ENCODE measurements at regions not wholly inside any gene's neighbourhood (a gene's known extent, or its start where the extent isn't known, plus 50 kb on each side); places are given as distances from the start of the nearest gene placed in this dataset.

- TF ChIP-seq GATA2 (IDR thresholded peaks at IDR 0.05; ENCODE audit: low read depth, low read length) (no peak), GATA3 (IDR thresholded peaks at IDR 0.05; ENCODE audit: low read depth, low read length) (no peak)
Measured at GRCh38 chr9:8262625-8263622, 463.3 kb upstream of the DMAC1 start.

- TF ChIP-seq GATA2 (IDR thresholded peaks at IDR 0.05; ENCODE audit: low read depth, low read length) (no peak), GATA3 (IDR thresholded peaks at IDR 0.05; ENCODE audit: low read depth, low read length) (no peak)
Measured at GRCh38 chr9:8261737-8262136, 462.2 kb upstream of the DMAC1 start.

- no peak for TF ChIP-seq GATA2 (IDR thresholded peaks at IDR 0.05; ENCODE audit: low read depth, low read length)
- TF ChIP-seq GATA3 (IDR thresholded peaks at IDR 0.05; ENCODE audit: low read depth, low read length), result no peak
Measured at GRCh38 chr9:8259028-8259427, 459.4 kb upstream of the DMAC1 start.

- TF ChIP-seq GATA3 (IDR thresholded peaks at IDR 0.05; ENCODE audit: low read depth, low read length), result no peak
- no peak for TF ChIP-seq GATA2 (IDR thresholded peaks at IDR 0.05; ENCODE audit: low read depth, low read length)
Measured at GRCh38 chr9:8256880-8257279, 457.3 kb upstream of the DMAC1 start.

- TF ChIP-seq GATA2 (IDR thresholded peaks at IDR 0.05; ENCODE audit: low read depth, low read length) (no peak), GATA3 (IDR thresholded peaks at IDR 0.05; ENCODE audit: low read depth, low read length) (no peak)
Measured at GRCh38 chr9:8255850-8256249, 456.3 kb upstream of the DMAC1 start.

GRCh38 chr9:8254541-8254940 is 455.0 kb upstream of the DMAC1 start:
- TF ChIP-seq GATA3 (IDR thresholded peaks at IDR 0.05; ENCODE audit: low read depth, low read length) (no peak), GATA2 (IDR thresholded peaks at IDR 0.05; ENCODE audit: low read depth, low read length) (no peak)

- no peak for TF ChIP-seq GATA3 (IDR thresholded peaks at IDR 0.05; ENCODE audit: low read depth, low read length)
- no peak for TF ChIP-seq GATA2 (IDR thresholded peaks at IDR 0.05; ENCODE audit: low read depth, low read length)
Measured at GRCh38 chr9:8252445-8252844, 452.9 kb upstream of the DMAC1 start.

- TF ChIP-seq GATA2 (IDR thresholded peaks at IDR 0.05; ENCODE audit: low read depth, low read length) (no peak), GATA3 (IDR thresholded peaks at IDR 0.05; ENCODE audit: low read depth, low read length) (no peak)
Measured at GRCh38 chr9:8251566-8251965, 452.0 kb upstream of the DMAC1 start.

GRCh38 chr9:8244505-8245092 is 445.0 kb upstream of the DMAC1 start:
- TF ChIP-seq GATA3 (IDR thresholded peaks at IDR 0.05; ENCODE audit: low read depth, low read length), result no peak
- no peak for TF ChIP-seq GATA2 (IDR thresholded peaks at IDR 0.05; ENCODE audit: low read depth, low read length)

GRCh38 chr9:8241201-8241600 is 441.6 kb upstream of the DMAC1 start:
- TF ChIP-seq GATA3 (IDR thresholded peaks at IDR 0.05; ENCODE audit: low read depth, low read length), result no peak
- TF ChIP-seq GATA2 (IDR thresholded peaks at IDR 0.05; ENCODE audit: low read depth, low read length), result no peak

- TF ChIP-seq GATA2 (IDR thresholded peaks at IDR 0.05; ENCODE audit: low read depth, low read length) (no peak), GATA3 (IDR thresholded peaks at IDR 0.05; ENCODE audit: low read depth, low read length) (no peak)
Measured at GRCh38 chr9:8237096-8237495, 437.5 kb upstream of the DMAC1 start.

GRCh38 chr9:8235489-8235888 is 435.9 kb upstream of the DMAC1 start:
- TF ChIP-seq GATA3 (IDR thresholded peaks at IDR 0.05; ENCODE audit: low read depth, low read length), result no peak
- no peak for TF ChIP-seq GATA2 (IDR thresholded peaks at IDR 0.05; ENCODE audit: low read depth, low read length)

GRCh38 chr9:8234316-8234715 is 434.7 kb upstream of the DMAC1 start:
- TF ChIP-seq GATA2 (IDR thresholded peaks at IDR 0.05; ENCODE audit: low read depth, low read length) (no peak), GATA3 (IDR thresholded peaks at IDR 0.05; ENCODE audit: low read depth, low read length) (no peak)

GRCh38 chr9:8232726-8233125 is 433.1 kb upstream of the DMAC1 start:
- TF ChIP-seq GATA2 (IDR thresholded peaks at IDR 0.05; ENCODE audit: low read depth, low read length), result no peak
- no peak for TF ChIP-seq GATA3 (IDR thresholded peaks at IDR 0.05; ENCODE audit: low read depth, low read length)

- no peak for TF ChIP-seq GATA3 (IDR thresholded peaks at IDR 0.05; ENCODE audit: low read depth, low read length)
- TF ChIP-seq GATA2 (IDR thresholded peaks at IDR 0.05; ENCODE audit: low read depth, low read length), result no peak
Measured at GRCh38 chr9:8229226-8229625, 429.6 kb upstream of the DMAC1 start.

All from SH-SY5Y (cell line).